Hematopoietic multipotent progenitor cell (in vitro differentiated cells): ENCODE measurements at regions not wholly inside any gene's neighbourhood (a gene's known extent, or its start where the extent isn't known, plus 50 kb on each side); places are given as distances from the start of the nearest gene placed in this dataset.

Source experiments
- DNase-seq, 3 donors: peaks; one replicate each; pipeline ENCODE4 v3.0.0-alpha.2; 2011 to 2015; ENCODE audit warnings: low read depth in 2 of 3, low spot score in 2 of 3

- no peak for DNase-seq
These were observed 102.8 kb upstream of the MTPN start for GRCh38 chr7:136079934-136080333.

- DNase-seq: no peak
These were observed 102.3 kb upstream of the MTPN start for GRCh38 chr7:136079478-136079892.

DNA sequence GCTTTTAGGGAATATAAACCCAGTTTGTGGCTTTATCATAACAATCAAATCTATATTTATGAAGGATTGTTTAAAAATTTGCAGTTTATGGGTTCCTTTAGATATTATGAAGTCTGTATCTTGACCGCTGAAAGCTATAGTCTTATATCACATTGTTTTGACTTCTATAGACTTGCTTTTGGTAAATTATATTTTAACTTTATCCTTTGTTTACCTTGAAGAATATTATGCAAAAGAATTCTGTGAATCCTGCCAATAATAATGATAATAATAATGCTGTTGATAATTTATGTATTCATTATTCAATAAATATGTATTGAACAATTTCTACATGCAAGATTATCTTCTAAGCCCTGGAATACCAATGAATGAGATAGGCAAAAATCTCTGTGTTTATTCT is 101.9 kb upstream of the MTPN start:
- DNase-seq: no peak

GRCh38 chr7:136078630-136079029 is 101.5 kb upstream of the MTPN start:
- DNase-seq: no peak

DNA sequence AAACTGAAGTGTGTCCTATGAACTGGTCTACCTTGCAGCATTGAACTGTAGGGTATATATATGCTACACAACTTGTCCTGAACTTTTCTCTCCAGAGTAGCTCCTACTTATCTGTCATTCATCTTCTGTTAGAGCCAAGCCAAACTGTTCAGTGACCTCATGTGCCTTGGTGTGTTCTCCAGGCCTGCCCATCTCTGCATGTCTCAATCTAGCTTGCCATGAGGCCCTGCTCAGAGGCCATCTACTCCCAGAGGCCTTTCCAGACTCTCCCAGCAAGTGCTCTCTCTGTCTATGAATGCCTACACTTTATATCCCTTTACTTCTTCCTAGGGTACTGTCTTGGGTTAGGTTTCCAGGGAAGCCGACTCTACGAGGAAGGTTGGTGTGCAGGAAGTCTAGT is 99.8 kb upstream of the MTPN start:
- no peak for DNase-seq

GRCh38 chr7:136074843-136075242 is 97.7 kb upstream of the MTPN start:
- no peak for DNase-seq

GRCh38 chr7:136072447-136072846 is 95.3 kb upstream of the MTPN start:
- no peak for DNase-seq

GRCh38 chr7:136070736-136071505 is 93.8 kb upstream of the MTPN start:
- DNase-seq: no peak

DNA sequence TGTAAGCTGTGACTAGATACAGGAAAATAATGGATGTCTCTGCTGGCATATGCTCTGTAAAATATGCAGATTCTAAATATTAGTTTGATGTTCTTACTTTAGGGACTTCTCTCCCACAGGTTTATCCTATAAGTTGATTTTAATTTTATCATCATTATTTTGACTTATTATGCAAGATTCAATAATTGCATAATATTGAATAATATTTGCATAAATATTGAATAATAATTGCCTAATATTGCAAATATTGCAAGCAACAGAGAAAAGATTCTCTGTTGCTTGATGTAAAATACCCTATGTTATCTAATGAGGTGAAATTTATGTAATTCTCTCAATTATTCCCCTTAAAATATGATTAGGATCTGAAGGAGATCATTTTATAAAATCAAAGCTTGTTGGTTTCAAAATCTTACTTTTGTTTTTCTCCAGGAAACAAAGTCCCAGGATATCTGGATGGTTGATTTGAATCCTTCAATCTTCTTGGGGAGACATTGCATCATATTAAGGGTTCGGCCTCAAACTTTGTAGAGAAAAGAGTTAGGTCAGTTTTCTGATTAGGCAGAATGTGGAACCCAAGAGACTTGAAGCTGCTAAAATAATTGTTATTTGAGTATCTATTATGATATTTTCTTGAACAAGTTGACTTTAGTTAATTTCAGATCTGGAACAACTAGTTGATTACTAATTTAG is 92.8 kb upstream of the MTPN start:
- DNase-seq: no peak

GRCh38 chr7:136067277-136067676 is 90.1 kb upstream of the MTPN start:
- no peak for DNase-seq

- DNase-seq: no peak
These were observed 89.4 kb upstream of the MTPN start for GRCh38 chr7:136066304-136067143.

GRCh38 chr7:136064627-136065237 is 87.6 kb upstream of the MTPN start:
- no peak for DNase-seq

DNA sequence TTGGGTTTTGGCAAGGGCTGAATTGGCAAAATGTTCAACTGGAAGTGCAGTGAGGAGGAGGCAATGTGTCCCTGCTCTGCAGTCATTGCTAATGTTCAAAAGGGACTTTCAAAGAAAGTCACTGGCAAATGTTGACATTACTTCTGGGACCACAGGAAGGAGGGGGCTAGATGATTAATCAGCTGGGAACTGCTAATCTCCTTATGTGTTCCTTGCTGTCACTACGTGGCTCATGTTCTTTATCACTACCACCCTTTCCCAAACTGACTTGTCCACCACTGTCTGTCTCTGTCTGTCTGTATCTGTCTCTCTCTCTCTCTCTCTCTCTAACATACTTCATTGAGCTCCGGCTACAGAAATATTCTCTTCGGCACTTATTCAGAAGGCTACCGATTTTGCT is 86.9 kb upstream of the MTPN start:
- DNase-seq: no peak

- DNase-seq: no peak
These were observed 86.1 kb upstream of the MTPN start for GRCh38 chr7:136063326-136063666.

DNA sequence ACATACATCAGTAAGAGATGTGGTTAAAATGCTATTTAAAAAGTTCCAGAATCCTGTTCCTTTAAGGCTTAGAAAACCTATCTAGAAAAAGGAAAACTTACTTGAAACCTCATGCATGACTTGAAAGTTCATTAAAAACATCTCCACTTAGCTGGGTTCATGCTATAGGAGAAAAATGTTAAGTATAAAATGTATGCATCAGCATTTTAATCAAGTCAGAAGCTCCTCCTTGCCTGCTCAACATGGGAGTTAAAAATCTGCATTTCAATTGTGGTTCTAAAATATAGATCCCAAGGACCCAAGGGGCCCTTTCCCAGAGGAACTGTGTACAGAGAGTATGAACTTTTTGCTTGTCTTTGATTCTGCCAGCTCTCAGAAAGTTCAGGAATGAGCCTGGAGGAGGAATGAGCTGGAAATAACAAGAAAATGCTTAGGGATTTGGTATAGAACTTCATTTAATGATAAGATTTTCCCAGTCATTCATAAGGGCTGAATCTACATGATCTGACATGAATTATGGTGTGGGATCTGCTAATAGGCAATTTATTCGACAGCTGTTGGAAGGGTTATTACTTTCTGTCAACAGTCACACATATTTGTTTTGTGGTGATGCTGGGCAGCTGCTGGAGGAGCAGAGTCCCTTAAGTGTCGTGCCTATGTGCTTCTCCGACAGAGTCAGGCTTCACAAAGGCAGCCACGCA is 85.6 kb upstream of the MTPN start:
- DNase-seq: no peak

- DNase-seq: no peak
These were observed 84.3 kb upstream of the MTPN start for GRCh38 chr7:136061433-136061832.

DNA sequence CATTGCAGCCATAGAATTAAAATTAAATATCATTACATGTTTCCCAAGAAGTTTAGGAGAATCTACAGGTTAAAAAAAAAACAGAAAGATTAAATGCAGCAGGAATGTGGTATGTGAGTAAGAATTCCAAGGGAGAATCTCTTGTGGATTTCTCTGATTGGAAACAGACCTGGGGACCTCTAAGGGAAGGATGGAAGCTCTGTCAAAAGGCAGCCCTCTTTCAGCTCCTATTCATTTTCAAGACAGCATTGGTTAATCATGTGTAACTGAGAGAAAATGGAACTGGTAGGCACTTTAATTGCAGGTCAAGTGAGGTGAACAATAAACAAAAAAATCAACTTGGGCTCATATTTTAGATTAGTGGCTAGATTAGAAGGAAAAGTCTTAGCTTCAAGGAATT is 81.4 kb upstream of the MTPN start:
- no peak for DNase-seq

DNA sequence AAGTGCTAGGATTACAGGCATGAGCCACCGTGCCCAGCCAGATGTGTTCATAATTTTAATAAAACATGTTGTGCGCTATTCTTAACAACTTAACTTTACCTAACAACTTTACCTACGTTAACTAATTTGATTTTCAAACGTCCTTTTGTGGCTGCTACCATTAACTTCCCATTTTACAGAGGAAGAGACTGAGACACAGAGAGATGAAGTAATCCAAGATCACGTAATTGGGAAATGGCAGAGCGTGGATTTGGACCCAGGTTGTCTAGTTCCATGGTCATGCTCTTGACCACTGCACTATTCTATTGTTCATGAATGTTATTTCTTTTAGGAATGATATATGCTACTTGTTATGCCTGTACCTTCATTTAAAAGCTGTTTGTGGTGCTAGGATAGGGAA is 80.3 kb upstream of the MTPN start:
- no peak for DNase-seq

GRCh38 chr7:136056651-136057231 is 79.6 kb upstream of the MTPN start:
- no peak for DNase-seq

DNA sequence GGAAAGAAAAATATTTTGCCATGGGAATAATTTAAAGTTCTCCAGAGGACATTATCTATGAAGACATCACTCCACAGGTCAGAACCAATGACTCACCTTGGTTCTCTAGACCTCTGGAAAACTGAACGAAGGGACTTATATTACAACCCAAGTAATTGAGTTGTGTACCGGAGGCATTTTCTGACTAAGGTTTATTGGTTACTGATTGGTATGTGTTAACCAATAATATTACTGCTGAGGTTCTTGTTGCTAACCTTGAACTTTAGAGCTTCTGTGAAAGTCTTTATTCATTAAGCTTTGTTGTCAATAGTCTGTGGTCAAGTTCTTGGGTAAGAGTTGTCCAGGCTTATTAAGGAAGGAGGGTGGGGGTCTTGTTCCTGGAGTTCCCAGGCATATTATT is 78.1 kb upstream of the MTPN start:
- DNase-seq: no peak
